GM23248 (cell line): ENCODE measurements at regions not wholly inside any gene's neighbourhood (a gene's known extent, or its start where the extent isn't known, plus 50 kb on each side); places are given as distances from the start of the nearest gene placed in this dataset.

Source experiments
- DNase-seq: peaks from one replicate; pipeline ENCODE4 v3.0.0-alpha.2; 2015
- H2AFZ ChIP-seq: fragments of 200-600 bp; sonication (generic); 2 replicates; pipeline ENCODE4 v1.6.1; 2016; ENCODE audit warnings: antibody characterized with exemption
- H3F3A ChIP-seq: fragments of 200-600 bp; sonication (generic); 2 replicates; pipeline ENCODE4 v1.6.1; 2016; ENCODE audit warnings: mild to moderate bottlenecking, antibody characterized with exemption, mixed run types; ENCODE audit not compliant: insufficient read depth
- H3K27ac ChIP-seq: fragments of 200-600 bp; sonication (generic); 2 replicates; pipeline ENCODE4 v1.5.1; 2016; ENCODE audit warnings: mild to moderate bottlenecking
- H3K27me3 ChIP-seq: fragments of 200-600 bp; sonication (generic); replicated peaks from 2 replicates; pipeline ENCODE4 v1.6.1; 2016; ENCODE audit warnings: mild to moderate bottlenecking; ENCODE audit not compliant: insufficient read depth
- H3K36me3 ChIP-seq: fragments of 200-600 bp; sonication (generic); 2 replicates; pipeline ENCODE4 v1.6.1; 2016; ENCODE audit warnings: low read depth, mild to moderate bottlenecking
- H3K4me1 ChIP-seq: fragments of 200-600 bp; sonication (generic); 2 replicates; pipeline ENCODE4 v1.6.1; 2016; ENCODE audit warnings: mild to moderate bottlenecking; ENCODE audit not compliant: insufficient read depth
- H3K4me2 ChIP-seq: fragments of 200-600 bp; sonication (generic); one replicate; pipeline ENCODE4 v1.6.1; 2016; ENCODE audit warnings: mild to moderate bottlenecking; ENCODE audit not compliant: unreplicated experiment
- H3K4me3 ChIP-seq: fragments of 200-600 bp; sonication (generic); 2 replicates; pipeline ENCODE4 v1.5.1; 2016; ENCODE audit warnings: mild to moderate bottlenecking
- H3K79me2 ChIP-seq: fragments of 200-600 bp; sonication (generic); 2 replicates; pipeline ENCODE4 v1.6.1; 2016; ENCODE audit warnings: mild to moderate bottlenecking; ENCODE audit not compliant: insufficient read depth
- H3K9ac ChIP-seq: fragments of 200-600 bp; sonication (generic); 2 replicates; pipeline ENCODE4 v1.6.1; 2016; ENCODE audit warnings: mild to moderate bottlenecking
- H3K9me2 ChIP-seq: fragments of 200-600 bp; sonication (generic); 2 replicates; pipeline ENCODE4 v1.6.1; 2016; ENCODE audit warnings: mixed run types, mild to moderate bottlenecking, moderate library complexity; ENCODE audit not compliant: insufficient read depth
- H3K9me3 ChIP-seq: fragments of 200-600 bp; sonication (generic); one replicate; pipeline ENCODE4 v1.6.1; 2017; ENCODE audit warnings: low read depth
- H4K20me1 ChIP-seq: fragments of 200-600 bp; sonication (generic); 2 replicates; pipeline ENCODE4 v1.6.0; 2016; ENCODE audit not compliant: insufficient read depth
- EZH2 ChIP-seq: fragments of 200-600 bp; sonication (generic); IDR thresholded peaks from 2 replicates; pipeline ENCODE4 v1.6.1; 2018; ENCODE audit warnings: antibody characterized with exemption, mild to moderate bottlenecking; ENCODE audit not compliant: insufficient read depth, poor library complexity, severe bottlenecking
- EZH2phosphoT487 ChIP-seq: fragments of 200-600 bp; sonication (generic); IDR thresholded peaks from 2 replicates; pipeline ENCODE4 v1.6.1; 2018; ENCODE audit warnings: antibody characterized with exemption, moderate library complexity, mild to moderate bottlenecking, low read depth; ENCODE audit not compliant: insufficient read depth
- WGBS, 2 experiments: methylation state at CpG; one replicate each; pipeline ENCODE4 v1.1.6; 2015 to 2017; ENCODE audit warnings: low lambda C conversion rate in 2 of 2, low coverage in 1 of 2; ENCODE audit errors: missing lambda C conversion rate in 2 of 2; 5-methylcytosine and 5-hydroxymethylcytosine counted together
- in situ Hi-C: fragments of 300-500 bp; cut with MboI; formaldehyde crosslinking; loops from 2 replicates; pipeline ENCODE4 v1.15.0; 2020

GRCh38 chr20:56730003-56730402 lies 100.9 kb downstream of the TFAP2C start:
- H4K20me1 ChIP-seq, result no peaks in the 10 kb centered on the region
- H3K36me3 ChIP-seq, result no peaks in the 10 kb centered on the region
- no peaks in the 10 kb centered on the region for H3K79me2 ChIP-seq
- H3K27me3 ChIP-seq, result no peaks in the 10 kb centered on the region
- H3K9me2 ChIP-seq, result no peaks in the 10 kb centered on the region
- no peaks in the 10 kb centered on the region for H3F3A ChIP-seq
- DNase-seq, result no peak
- H3K9ac ChIP-seq, result no peak overlapping the region
- WGBS, 2 experiments, result 69 to 73% methylated on average over 8 of the region's 8 CpGs
- H3K4me2 ChIP-seq, result no peak overlapping the region
- no peaks in the 10 kb centered on the region for H3K9me3 ChIP-seq
- H2AFZ ChIP-seq, result no peak overlapping the region
- H3K4me3 ChIP-seq, result no peak overlapping the region
- H3K27ac ChIP-seq, result no peak overlapping the region
- in situ Hi-C loops, result no loop called here
- TF ChIP-seq EZH2 (no peak), EZH2phosphoT487 (no peak)
- no peaks in the 10 kb centered on the region for H3K4me1 ChIP-seq

- no peak overlapping the region for H3K27ac ChIP-seq
- 82 to 89% methylated on average over 7 of the region's 7 CpGs for WGBS, 2 experiments
- no peaks in the 10 kb centered on the region for H3K9me2 ChIP-seq
- no peaks in the 10 kb centered on the region for H3K4me1 ChIP-seq
- no peaks in the 10 kb centered on the region for H3K27me3 ChIP-seq
- in situ Hi-C loops, result no loop called here
- no peaks in the 10 kb centered on the region for H4K20me1 ChIP-seq
- no peak overlapping the region for H3K4me3 ChIP-seq
- no peak overlapping the region for H3K9ac ChIP-seq
- no peaks in the 10 kb centered on the region for H3K79me2 ChIP-seq
- no peak overlapping the region for H2AFZ ChIP-seq
- no peaks in the 10 kb centered on the region for H3K36me3 ChIP-seq
- no peaks in the 10 kb centered on the region for H3K9me3 ChIP-seq
- TF ChIP-seq EZH2phosphoT487 (no peak), EZH2 (no peak)
- H3K4me2 ChIP-seq, result no peak overlapping the region
- DNase-seq, result no peak
- H3F3A ChIP-seq, result no peaks in the 10 kb centered on the region
Measured at GRCh38 chr20:56730996-56731395, 101.9 kb downstream of the TFAP2C start.

- no peaks in the 10 kb centered on the region for H3K27me3 ChIP-seq
- no peaks in the 10 kb centered on the region for H3K9me3 ChIP-seq
- H3F3A ChIP-seq, result no peaks in the 10 kb centered on the region
- in situ Hi-C loops, result no loop called here
- H4K20me1 ChIP-seq, result no peaks in the 10 kb centered on the region
- H3K79me2 ChIP-seq, result no peaks in the 10 kb centered on the region
- H3K27ac ChIP-seq, result no peak overlapping the region
- H3K4me1 ChIP-seq, result no peaks in the 10 kb centered on the region
- no peak overlapping the region for H3K4me2 ChIP-seq
- H3K4me3 ChIP-seq, result no peak overlapping the region
- H3K36me3 ChIP-seq, result no peaks in the 10 kb centered on the region
- no peaks in the 10 kb centered on the region for H3K9me2 ChIP-seq
- no peak for DNase-seq
- H3K9ac ChIP-seq, result no peak overlapping the region
- 89 to 96% methylated on average over 4 of the region's 4 CpGs for WGBS, 2 experiments
- TF ChIP-seq EZH2phosphoT487 (no peak), EZH2 (no peak)
- no peak overlapping the region for H2AFZ ChIP-seq
Measured at GRCh38 chr20:56731476-56731875, 102.4 kb downstream of the TFAP2C start.

- Histone ChIP-seq H3K9ac (no peak overlapping the region), H3K9me3 (no peaks in the 10 kb centered on the region)
- TF ChIP-seq EZH2 (no peak), EZH2phosphoT487 (no peak)
Measured at GRCh38 chr20:56733967-56734366, 104.9 kb downstream of the TFAP2C start.

GRCh38 chr20:56735084-56735642 lies 106.1 kb downstream of the TFAP2C start:
- H3K27me3 ChIP-seq, result no peaks in the 10 kb centered on the region
- H3K9me2 ChIP-seq, result no peaks in the 10 kb centered on the region
- no peaks in the 10 kb centered on the region for H3K79me2 ChIP-seq
- H3F3A ChIP-seq, result no peaks in the 10 kb centered on the region
- no peaks in the 10 kb centered on the region for H4K20me1 ChIP-seq
- H3K9me3 ChIP-seq, result no peaks in the 10 kb centered on the region
- no peaks in the 10 kb centered on the region for H3K36me3 ChIP-seq
- H3K9ac ChIP-seq, result no peak overlapping the region
- H2AFZ ChIP-seq, result no peak overlapping the region
- in situ Hi-C loops, result no loop called here
- DNase-seq, result no peak
- no peak overlapping the region for H3K4me2 ChIP-seq
- WGBS, 2 experiments, result 77 to 79% methylated on average over 15 of the region's 15 CpGs
- TF ChIP-seq EZH2 (no peak), EZH2phosphoT487 (no peak)
- H3K27ac ChIP-seq, result no peak overlapping the region
- H3K4me3 ChIP-seq, result no peak overlapping the region
- H3K4me1 ChIP-seq, result no peaks in the 10 kb centered on the region

More at GRCh38 chr20:56733967-56734366, 104.9 kb downstream of the TFAP2C start:
- WGBS, 2 experiments, result 72 to 75% methylated on average over 6 of the region's 6 CpGs
- Histone ChIP-seq H3K36me3 (no peaks in the 10 kb centered on the region), H3K4me3 (no peak overlapping the region), H3K79me2 (no peaks in the 10 kb centered on the region), H3K9me2 (no peaks in the 10 kb centered on the region), H4K20me1 (no peaks in the 10 kb centered on the region), H3K4me1 (no peaks in the 10 kb centered on the region), H3K27ac (no peak overlapping the region), H3K4me2 (no peak overlapping the region), H2AFZ (no peak overlapping the region), H3K27me3 (no peaks in the 10 kb centered on the region), H3F3A (no peaks in the 10 kb centered on the region)
- in situ Hi-C loops, result no loop called here
- no peak for DNase-seq
